ENCODE measurements at regions not wholly inside any gene's neighbourhood (a gene's known extent, or its start where the extent isn't known, plus 50 kb on each side); places are given as distances from the start of the nearest gene placed in this dataset.

GRCh38 chr9:30771163-30771708 lies 1613.2 kb upstream of the ACO1 start:
- H3K27ac ChIP-seq (ENCODE audit: low read length): no peak overlapping the region
- no peaks in the 10 kb centered on the region for H3K36me3 ChIP-seq (replicated peaks; ENCODE audit: insufficient read depth, low read length)
- no peak overlapping the region for H3K9ac ChIP-seq (ENCODE audit: low read length)
- no peaks in the 10 kb centered on the region for H3K9me3 ChIP-seq (replicated peaks; ENCODE audit: insufficient read depth, low read length)
- no peak overlapping the region for H3K4me2 ChIP-seq (ENCODE audit: low read depth, low read length)
- H3F3A ChIP-seq (ENCODE audit: insufficient read depth, low read length): no peaks in the 10 kb centered on the region
- H3K27me3 ChIP-seq (replicated peaks; ENCODE audit: insufficient read depth, low read length): no peaks in the 10 kb centered on the region
- no peaks in the 10 kb centered on the region for H3K4me1 ChIP-seq (ENCODE audit: low read length)
- no peak for DNase-seq
- H4K20me1 ChIP-seq (ENCODE audit: insufficient read depth, low read length): no peaks in the 10 kb centered on the region
- H3K4me3 ChIP-seq (ENCODE audit: low read length): no peak overlapping the region
- TF ChIP-seq EZH2phosphoT487 (IDR thresholded peaks at IDR 0.05; ENCODE audit: low read length): no peak
- no peak for TF ChIP-seq EZH2 (optimal IDR thresholded peaks at IDR 0.05; ENCODE audit: low read depth, low read length)
- no peak for TF ChIP-seq CTCF (IDR thresholded peaks at IDR 0.05; ENCODE audit: low read length)
- H2AFZ ChIP-seq (ENCODE audit: low read length): no peak overlapping the region
- no peaks in the 10 kb centered on the region for H3K79me2 ChIP-seq (ENCODE audit: low read length)
- H3K9me2 ChIP-seq (replicated peaks; ENCODE audit: insufficient read depth, low read length): no peaks in the 10 kb centered on the region

GRCh38 chr9:30771760-30772159 lies 1612.7 kb upstream of the ACO1 start:
- no peak overlapping the region for H3K27ac ChIP-seq (ENCODE audit: low read length)
- no peaks in the 10 kb centered on the region for H3K36me3 ChIP-seq (replicated peaks; ENCODE audit: insufficient read depth, low read length)
- no peak for DNase-seq
- H4K20me1 ChIP-seq (ENCODE audit: insufficient read depth, low read length): no peaks in the 10 kb centered on the region
- H2AFZ ChIP-seq (ENCODE audit: low read length): no peak overlapping the region
- no peak overlapping the region for H3K4me3 ChIP-seq (ENCODE audit: low read length)
- H3F3A ChIP-seq (ENCODE audit: insufficient read depth, low read length): no peaks in the 10 kb centered on the region
- TF ChIP-seq EZH2 (optimal IDR thresholded peaks at IDR 0.05; ENCODE audit: low read depth, low read length): no peak
- TF ChIP-seq CTCF (IDR thresholded peaks at IDR 0.05; ENCODE audit: low read length): no peak
- TF ChIP-seq EZH2phosphoT487 (IDR thresholded peaks at IDR 0.05; ENCODE audit: low read length): no peak
- no peaks in the 10 kb centered on the region for H3K4me1 ChIP-seq (ENCODE audit: low read length)
- H3K4me2 ChIP-seq (ENCODE audit: low read depth, low read length): no peak overlapping the region
- no peak overlapping the region for H3K9ac ChIP-seq (ENCODE audit: low read length)
- no peaks in the 10 kb centered on the region for H3K9me3 ChIP-seq (replicated peaks; ENCODE audit: insufficient read depth, low read length)
- H3K27me3 ChIP-seq (replicated peaks; ENCODE audit: insufficient read depth, low read length): no peaks in the 10 kb centered on the region
- H3K79me2 ChIP-seq (ENCODE audit: low read length): no peaks in the 10 kb centered on the region
- no peaks in the 10 kb centered on the region for H3K9me2 ChIP-seq (replicated peaks; ENCODE audit: insufficient read depth, low read length)

GRCh38 chr9:30773427-30773826 lies 1611.0 kb upstream of the ACO1 start:
- Histone ChIP-seq H3K27me3 (replicated peaks; ENCODE audit: insufficient read depth, low read length) (no peaks in the 10 kb centered on the region), H3K9me3 (replicated peaks; ENCODE audit: insufficient read depth, low read length) (no peaks in the 10 kb centered on the region), H3K4me2 (ENCODE audit: low read depth, low read length) (no peak overlapping the region), H3K79me2 (ENCODE audit: low read length) (no peaks in the 10 kb centered on the region), H3K27ac (ENCODE audit: low read length) (no peak overlapping the region), H3K9me2 (replicated peaks; ENCODE audit: insufficient read depth, low read length) (no peaks in the 10 kb centered on the region), H3K9ac (ENCODE audit: low read length) (no peak overlapping the region), H3F3A (ENCODE audit: insufficient read depth, low read length) (no peaks in the 10 kb centered on the region), H2AFZ (ENCODE audit: low read length) (no peak overlapping the region), H3K4me1 (ENCODE audit: low read length) (no peaks in the 10 kb centered on the region), H3K4me3 (ENCODE audit: low read length) (no peak overlapping the region), H3K36me3 (replicated peaks; ENCODE audit: insufficient read depth, low read length) (no peaks in the 10 kb centered on the region), H4K20me1 (ENCODE audit: insufficient read depth, low read length) (no peaks in the 10 kb centered on the region)
- no peak for TF ChIP-seq EZH2 (optimal IDR thresholded peaks at IDR 0.05; ENCODE audit: low read depth, low read length)
- no peak for DNase-seq

- Histone ChIP-seq H3K27ac (ENCODE audit: low read length) (no peak overlapping the region), H2AFZ (ENCODE audit: low read length) (no peak overlapping the region), H3K36me3 (replicated peaks; ENCODE audit: insufficient read depth, low read length) (no peaks in the 10 kb centered on the region), H3K9me2 (replicated peaks; ENCODE audit: insufficient read depth, low read length) (no peaks in the 10 kb centered on the region), H4K20me1 (ENCODE audit: insufficient read depth, low read length) (no peaks in the 10 kb centered on the region), H3K79me2 (ENCODE audit: low read length) (no peaks in the 10 kb centered on the region), H3K4me2 (ENCODE audit: low read depth, low read length) (no peak overlapping the region), H3K27me3 (replicated peaks; ENCODE audit: insufficient read depth, low read length) (no peaks in the 10 kb centered on the region), H3K9ac (ENCODE audit: low read length) (no peak overlapping the region), H3K9me3 (replicated peaks; ENCODE audit: insufficient read depth, low read length) (no peaks in the 10 kb centered on the region), H3K4me1 (ENCODE audit: low read length) (no peaks in the 10 kb centered on the region), H3F3A (ENCODE audit: insufficient read depth, low read length) (no peaks in the 10 kb centered on the region), H3K4me3 (ENCODE audit: low read length) (no peak overlapping the region)
- no peak for TF ChIP-seq EZH2 (optimal IDR thresholded peaks at IDR 0.05; ENCODE audit: low read depth, low read length)
- no peak for TF ChIP-seq EZH2phosphoT487 (IDR thresholded peaks at IDR 0.05; ENCODE audit: low read length)
- TF ChIP-seq CTCF (IDR thresholded peaks at IDR 0.05; ENCODE audit: low read length): no peak
- DNase-seq: no peak
Measured at GRCh38 chr9:30774326-30774725, 1610.1 kb upstream of the ACO1 start.
